ENCODE measurements at regions not wholly inside any gene's neighbourhood (a gene's known extent, or its start where the extent isn't known, plus 50 kb on each side); places are given as distances from the start of the nearest gene placed in this dataset.
"Not testable (repeated sequence)": the region's sequence is repeated elsewhere in the genome, so short reads cannot be mapped to it uniquely, and the experiment has no call there.

DNA sequence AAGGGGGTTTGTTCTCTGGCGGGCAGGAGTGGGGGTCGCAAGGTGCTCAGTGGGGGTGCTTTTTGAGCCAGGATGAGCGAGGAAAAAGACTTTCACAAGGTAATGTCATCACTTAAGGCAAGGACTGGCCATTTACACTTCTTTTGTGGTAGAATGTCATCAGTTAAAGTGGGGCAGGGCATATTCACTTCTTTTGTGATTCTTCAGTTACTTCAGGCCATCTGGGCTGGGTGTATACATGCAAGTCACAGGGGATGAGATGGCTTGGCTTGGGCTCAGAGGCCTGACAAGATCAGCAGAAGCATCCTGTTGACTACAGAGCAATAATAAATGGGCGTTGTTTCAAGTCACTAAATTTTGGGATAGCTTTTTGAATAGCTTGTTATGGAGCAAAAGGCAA lies 586.4 kb upstream of the MBL2 start:
- TF ChIP-seq, protein P1, sequence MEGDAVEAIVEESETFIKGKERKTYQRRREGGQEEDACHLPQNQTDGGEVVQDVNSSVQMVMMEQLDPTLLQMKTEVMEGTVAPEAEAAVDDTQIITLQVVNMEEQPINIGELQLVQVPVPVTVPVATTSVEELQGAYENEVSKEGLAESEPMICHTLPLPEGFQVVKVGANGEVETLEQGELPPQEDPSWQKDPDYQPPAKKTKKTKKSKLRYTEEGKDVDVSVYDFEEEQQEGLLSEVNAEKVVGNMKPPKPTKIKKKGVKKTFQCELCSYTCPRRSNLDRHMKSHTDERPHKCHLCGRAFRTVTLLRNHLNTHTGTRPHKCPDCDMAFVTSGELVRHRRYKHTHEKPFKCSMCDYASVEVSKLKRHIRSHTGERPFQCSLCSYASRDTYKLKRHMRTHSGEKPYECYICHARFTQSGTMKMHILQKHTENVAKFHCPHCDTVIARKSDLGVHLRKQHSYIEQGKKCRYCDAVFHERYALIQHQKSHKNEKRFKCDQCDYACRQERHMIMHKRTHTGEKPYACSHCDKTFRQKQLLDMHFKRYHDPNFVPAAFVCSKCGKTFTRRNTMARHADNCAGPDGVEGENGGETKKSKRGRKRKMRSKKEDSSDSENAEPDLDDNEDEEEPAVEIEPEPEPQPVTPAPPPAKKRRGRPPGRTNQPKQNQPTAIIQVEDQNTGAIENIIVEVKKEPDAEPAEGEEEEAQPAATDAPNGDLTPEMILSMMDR (IDR thresholded peaks at IDR 0.05) = not testable (repeated sequence)
- not testable (repeated sequence) for TF ChIP-seq POLR2A (IDR thresholded peaks at IDR 0.05)
